ENCODE measurements at regions not wholly inside any gene's neighbourhood (a gene's known extent, or its start where the extent isn't known, plus 50 kb on each side); places are given as distances from the start of the nearest gene placed in this dataset.

DNA sequence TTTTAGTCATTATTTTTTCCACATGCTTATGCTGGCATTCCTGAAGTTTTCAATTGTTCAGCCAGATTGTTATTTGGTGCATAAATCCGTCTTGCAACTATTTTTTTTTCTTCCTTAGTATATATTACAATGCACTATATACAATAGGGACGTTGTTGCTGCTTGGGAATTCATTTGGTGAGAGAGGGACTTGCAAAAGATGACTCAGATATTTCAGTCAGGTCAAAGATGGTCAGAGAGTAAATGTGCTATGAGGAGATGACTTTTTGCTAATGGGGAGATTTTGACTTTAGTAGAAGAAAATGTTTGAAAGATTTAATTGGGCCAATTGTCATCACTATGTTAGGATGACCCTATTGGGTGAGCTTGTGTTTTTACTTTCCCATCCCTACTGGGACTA is 348.4 kb upstream of the MTPN start:
- Histone ChIP-seq H3K36me3 (replicated peaks in 1 of 2; ENCODE audit: control extremely low read depth in 1 of 2, control insufficient read depth in 1 of 2, extremely low read depth in 1 of 2, insufficient read depth in 2 of 2, low read length in 1 of 2) (no peaks in the 10 kb centered on the region), H2AFZ (ENCODE audit: insufficient read depth, low read depth, low read length, poor library complexity, severe bottlenecking) (no peak overlapping the region), H3K9ac (ENCODE audit: low read length) (no peak overlapping the region), H3K27ac (ENCODE audit: low read length in 2 of 2) (no peak overlapping the region), H3K4me1 (ENCODE audit: control insufficient read depth in 2 of 2, insufficient read depth in 2 of 2, low read length in 2 of 2) (no peaks in the 10 kb centered on the region), H3K4me2 (replicated peaks; ENCODE audit: low read depth, low read length, poor library complexity, severe bottlenecking) (no peak overlapping the region), H3K4me3 (ENCODE audit: control extremely low read depth in 1 of 5, extremely low read depth in 1 of 5, insufficient read depth in 1 of 5, low read depth in 2 of 5, low read length in 4 of 5) (no peak overlapping the region), H3K79me2 (ENCODE audit: control insufficient read depth, insufficient read depth, low read length) (no peaks in the 10 kb centered on the region), H3K9me3 (ENCODE audit: control extremely low read depth in 1 of 3, control insufficient read depth in 2 of 3, insufficient read depth in 1 of 3, low read length in 2 of 3) (peaks cover 0 to 5% (median 0%) of the 10 kb centered on the region in 3 donors), H4K20me1 (ENCODE audit: control insufficient read depth, insufficient read depth, low read length, poor library complexity, severe bottlenecking) (no peaks in the 10 kb centered on the region), H3K27me3 (replicated peaks in 1 of 4; ENCODE audit: control extremely low read depth in 1 of 4, control insufficient read depth in 3 of 4, insufficient read depth in 4 of 4, low read length in 3 of 4) (peaks cover 0 to 3% (median 0%) of the 10 kb centered on the region in 4 experiments)
- TF ChIP-seq EZH2 (IDR thresholded peaks at IDR 0.05; ENCODE audit: borderline replicate concordance, insufficient read depth, low read depth, low read length, poor library complexity, severe bottlenecking) = no peak
- TF ChIP-seq, protein P1, sequence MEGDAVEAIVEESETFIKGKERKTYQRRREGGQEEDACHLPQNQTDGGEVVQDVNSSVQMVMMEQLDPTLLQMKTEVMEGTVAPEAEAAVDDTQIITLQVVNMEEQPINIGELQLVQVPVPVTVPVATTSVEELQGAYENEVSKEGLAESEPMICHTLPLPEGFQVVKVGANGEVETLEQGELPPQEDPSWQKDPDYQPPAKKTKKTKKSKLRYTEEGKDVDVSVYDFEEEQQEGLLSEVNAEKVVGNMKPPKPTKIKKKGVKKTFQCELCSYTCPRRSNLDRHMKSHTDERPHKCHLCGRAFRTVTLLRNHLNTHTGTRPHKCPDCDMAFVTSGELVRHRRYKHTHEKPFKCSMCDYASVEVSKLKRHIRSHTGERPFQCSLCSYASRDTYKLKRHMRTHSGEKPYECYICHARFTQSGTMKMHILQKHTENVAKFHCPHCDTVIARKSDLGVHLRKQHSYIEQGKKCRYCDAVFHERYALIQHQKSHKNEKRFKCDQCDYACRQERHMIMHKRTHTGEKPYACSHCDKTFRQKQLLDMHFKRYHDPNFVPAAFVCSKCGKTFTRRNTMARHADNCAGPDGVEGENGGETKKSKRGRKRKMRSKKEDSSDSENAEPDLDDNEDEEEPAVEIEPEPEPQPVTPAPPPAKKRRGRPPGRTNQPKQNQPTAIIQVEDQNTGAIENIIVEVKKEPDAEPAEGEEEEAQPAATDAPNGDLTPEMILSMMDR (IDR thresholded peaks at IDR 0.05) = no peak
- ChIA-PET CTCF (no interaction called here), POLR2A (no interaction called here)
- Mint-ChIP-seq H3K4me1 (no peaks in the 10 kb centered on the region), H3K27ac (no peak overlapping the region), H3K4me3 (no peak overlapping the region), H3K27me3 (no peaks in the 10 kb centered on the region), H3K9me3 (ENCODE audit: insufficient read depth) (no peaks in the 10 kb centered on the region)
- intact Hi-C loops (cut with micrococcal nuclease) = no loop called here
- ATAC-seq (ENCODE audit: low read depth) = no peak
- no CpG with 5 or more reads among the region's 2 CpGs for WGBS (ENCODE audit: insufficient coverage)
- no peak for DNase-seq

DNA sequence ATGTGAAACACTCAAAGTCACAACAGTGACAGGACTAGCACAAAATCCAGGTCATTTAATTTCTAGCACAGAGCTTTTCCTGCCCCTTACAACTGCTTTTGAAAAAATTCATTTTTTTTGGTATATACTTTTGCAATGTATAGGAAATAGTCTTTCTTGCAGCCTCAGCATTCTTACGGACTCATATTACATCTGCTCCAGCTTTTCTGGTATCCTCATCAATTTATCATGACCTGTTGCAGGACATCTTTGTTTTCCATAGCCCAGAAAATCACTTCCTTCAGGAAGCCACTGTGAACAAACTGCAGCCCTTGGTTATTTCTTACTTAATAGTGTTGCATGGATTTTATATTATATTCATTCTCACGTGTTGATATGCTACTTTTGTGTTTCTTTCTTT is 347.9 kb upstream of the MTPN start:
- H3K4me1 ChIP-seq (ENCODE audit: control insufficient read depth in 2 of 2, insufficient read depth in 2 of 2, low read length in 2 of 2) = no peaks in the 10 kb centered on the region
- ChIA-PET CTCF (no interaction called here), POLR2A (no interaction called here)
- no peak for ATAC-seq (ENCODE audit: low read depth)
- H3K9ac ChIP-seq (ENCODE audit: low read length) = no peak overlapping the region
- H3K9me3 ChIP-seq (ENCODE audit: control extremely low read depth in 1 of 3, control insufficient read depth in 2 of 3, insufficient read depth in 1 of 3, low read length in 2 of 3) = peaks cover 0 to 11% (median 0%) of the 10 kb centered on the region in 3 donors
- H3K79me2 ChIP-seq (ENCODE audit: control insufficient read depth, insufficient read depth, low read length) = no peaks in the 10 kb centered on the region
- H4K20me1 ChIP-seq (ENCODE audit: control insufficient read depth, insufficient read depth, low read length, poor library complexity, severe bottlenecking) = no peaks in the 10 kb centered on the region
- H3K36me3 ChIP-seq (replicated peaks in 1 of 2; ENCODE audit: control extremely low read depth in 1 of 2, control insufficient read depth in 1 of 2, extremely low read depth in 1 of 2, insufficient read depth in 2 of 2, low read length in 1 of 2) = no peaks in the 10 kb centered on the region
- no peak overlapping the region for H3K4me2 ChIP-seq (replicated peaks; ENCODE audit: low read depth, low read length, poor library complexity, severe bottlenecking)
- Mint-ChIP-seq H3K4me3 (no peak overlapping the region), H3K27me3 (no peaks in the 10 kb centered on the region), H3K4me1 (no peaks in the 10 kb centered on the region), H3K9me3 (ENCODE audit: insufficient read depth) (no peaks in the 10 kb centered on the region), H3K27ac (no peak overlapping the region)
- no peak overlapping the region for H3K4me3 ChIP-seq (ENCODE audit: control extremely low read depth in 1 of 5, extremely low read depth in 1 of 5, insufficient read depth in 1 of 5, low read depth in 2 of 5, low read length in 4 of 5)
- intact Hi-C loops (cut with micrococcal nuclease) = no loop called here
- peaks cover 0 to 6% (median 0%) of the 10 kb centered on the region in 4 experiments for H3K27me3 ChIP-seq (replicated peaks in 1 of 4; ENCODE audit: control extremely low read depth in 1 of 4, control insufficient read depth in 3 of 4, insufficient read depth in 4 of 4, low read length in 3 of 4)
- TF ChIP-seq EZH2 (IDR thresholded peaks at IDR 0.05; ENCODE audit: borderline replicate concordance, insufficient read depth, low read depth, low read length, poor library complexity, severe bottlenecking) = no peak
- TF ChIP-seq, protein P1 (IDR thresholded peaks at IDR 0.05) = no peak
- no peak overlapping the region for H3K27ac ChIP-seq (ENCODE audit: low read length in 2 of 2)
- no CpG with 5 or more reads among the region's 2 CpGs for WGBS (ENCODE audit: insufficient coverage)
- H2AFZ ChIP-seq (ENCODE audit: insufficient read depth, low read depth, low read length, poor library complexity, severe bottlenecking) = no peak overlapping the region
- no peak for DNase-seq

Measured in B cell (primary cell).